HEK293 (cell line): ENCODE measurements at regions not wholly inside any gene's neighbourhood (a gene's known extent, or its start where the extent isn't known, plus 50 kb on each side); places are given as distances from the start of the nearest gene placed in this dataset.

ENCODE experiments used
- CTCF ChIA-PET: fragments of 350-600 bp; formaldehyde crosslinking; extraction: SDS; loops from one replicate; lab custom pipeline; 2021; ENCODE audit warnings: antibody characterized with exemption; lab: Yijun Ruan, JAX
- POLR2A ChIA-PET: fragments of 300-600 bp; formaldehyde crosslinking; extraction: SDS; loops from one replicate; lab custom pipeline; 2020; ENCODE audit warnings: antibody characterized with exemption, inconsistent platforms; lab: Yijun Ruan, JAX
- H3K27ac ChIP-seq: fragments of 200-500 bp; sonication (Bioruptor generic); 2 replicates; pipeline ENCODE4 v1.5.1; 2014; ENCODE audit warnings: low read depth, low read length, control low read depth, inconsistent platforms; ENCODE audit errors: extremely low read depth
- H3K36me3 ChIP-seq, 2 experiments: fragments of 200-500 bp in 1 of 2; sonication (Bioruptor generic) in 1 of 2; 1 replicate in 1 of 2; 2 replicates in 1 of 2; pipeline ENCODE4 v1.5.1; 2014 to 2017; ENCODE audit warnings: inconsistent platforms in 2 of 2, low read length in 2 of 2; ENCODE audit not compliant: control insufficient read depth in 2 of 2, insufficient read depth in 1 of 2
- H3K4me1 ChIP-seq: fragments of 200-500 bp; sonication (Bioruptor generic); 2 replicates; pipeline ENCODE4 v1.5.1; 2014; ENCODE audit warnings: mild to moderate bottlenecking, low read length, inconsistent platforms; ENCODE audit not compliant: control insufficient read depth, insufficient read depth
- H3K4me3 ChIP-seq: 2 replicates; pipeline ENCODE4 v1.5.1; 2011; ENCODE audit warnings: low read depth, mild to moderate bottlenecking, control low read depth, low read length, moderate library complexity
- H3K9me3 ChIP-seq: fragments of 200-500 bp; sonication (Bioruptor generic); 2 replicates; pipeline ENCODE4 v1.5.1; 2014; ENCODE audit warnings: low read depth, low read length, inconsistent platforms; ENCODE audit not compliant: control insufficient read depth, insufficient read depth
- ATF2 ChIP-seq: fragments of 450-650 bp; formaldehyde crosslinking; IDR thresholded peaks from 2 replicates; pipeline ENCODE4 v1.5.1; 2016; ENCODE audit warnings: missing biosample characterization, missing genetic modification characterization, low read depth
- MYNN ChIP-seq: fragments of 450-650 bp; formaldehyde crosslinking; IDR thresholded peaks from 2 replicates; pipeline ENCODE4 v1.5.1; 2016; ENCODE audit warnings: missing biosample characterization, missing genetic modification characterization, borderline replicate concordance
- SALL2 ChIP-seq: fragments of 450-650 bp; formaldehyde crosslinking; IDR thresholded peaks from 2 replicates; pipeline ENCODE4 v1.5.0; 2017; ENCODE audit warnings: missing biosample characterization, mild to moderate bottlenecking, missing genetic modification characterization, borderline replicate concordance
- TSHZ1 ChIP-seq: fragments of 450-650 bp; formaldehyde crosslinking; IDR thresholded peaks from 2 replicates; pipeline ENCODE4 v1.5.1; 2016; ENCODE audit warnings: missing biosample characterization, missing genetic modification characterization, borderline replicate concordance
- ZBTB1 ChIP-seq: fragments of 450-650 bp; formaldehyde crosslinking; IDR thresholded peaks from 2 replicates; pipeline ENCODE4 v1.5.1; 2016; ENCODE audit warnings: missing biosample characterization, missing genetic modification characterization
- ZBTB20 ChIP-seq: fragments of 450-650 bp; formaldehyde crosslinking; IDR thresholded peaks from 2 replicates; pipeline ENCODE4 v1.5.1; 2016; ENCODE audit warnings: missing biosample characterization, missing genetic modification characterization
- ZBTB48 ChIP-seq: fragments of 450-650 bp; formaldehyde crosslinking; IDR thresholded peaks from 2 replicates; pipeline ENCODE4 v1.5.1; 2016; ENCODE audit warnings: missing biosample characterization, missing genetic modification characterization
- ZFP3 ChIP-seq: fragments of 450-650 bp; formaldehyde crosslinking; IDR thresholded peaks from 2 replicates; pipeline ENCODE4 v1.5.1; 2016; ENCODE audit warnings: low read depth, missing biosample characterization, missing genetic modification characterization
- ZNF133 ChIP-seq: fragments of 450-650 bp; formaldehyde crosslinking; IDR thresholded peaks from 2 replicates; pipeline ENCODE4 v1.5.1; 2016; ENCODE audit warnings: missing biosample characterization, missing genetic modification characterization
- ZNF169 ChIP-seq: fragments of 450-650 bp; formaldehyde crosslinking; IDR thresholded peaks from 2 replicates; pipeline ENCODE4 v1.5.1; 2016; ENCODE audit warnings: missing biosample characterization, missing genetic modification characterization
- ZNF280C ChIP-seq: fragments of 450-650 bp; formaldehyde crosslinking; IDR thresholded peaks from 2 replicates; pipeline ENCODE4 v1.5.1; 2016; ENCODE audit warnings: missing biosample characterization, missing genetic modification characterization
- ZNF311 ChIP-seq: fragments of 450-650 bp; formaldehyde crosslinking; IDR thresholded peaks from 2 replicates; pipeline ENCODE4 v1.5.1; 2017; ENCODE audit warnings: missing biosample characterization, missing genetic modification characterization, borderline replicate concordance
- ZNF335 ChIP-seq: fragments of 450-650 bp; formaldehyde crosslinking; conservative IDR thresholded peaks from 2 replicates; pipeline ENCODE4 v1.5.1; 2016; ENCODE audit warnings: missing biosample characterization, missing genetic modification characterization
- ZNF404 ChIP-seq: fragments of 450-650 bp; formaldehyde crosslinking; IDR thresholded peaks from 2 replicates; pipeline ENCODE4 v1.5.1; 2017; ENCODE audit warnings: missing biosample characterization, missing genetic modification characterization
- ZNF426 ChIP-seq: fragments of 450-650 bp; formaldehyde crosslinking; IDR thresholded peaks from 2 replicates; pipeline ENCODE4 v1.5.1; 2017; ENCODE audit warnings: missing biosample characterization, missing genetic modification characterization, mild to moderate bottlenecking, inconsistent platforms, moderate library complexity
- ZNF48 ChIP-seq: fragments of 450-650 bp; formaldehyde crosslinking; IDR thresholded peaks from 2 replicates; pipeline ENCODE4 v1.5.1; 2016; ENCODE audit warnings: missing biosample characterization, missing genetic modification characterization
- ZNF521 ChIP-seq: fragments of 450-650 bp; formaldehyde crosslinking; IDR thresholded peaks from 2 replicates; pipeline ENCODE4 v1.5.1; 2017; ENCODE audit warnings: missing biosample characterization, mild to moderate bottlenecking, missing genetic modification characterization
- ZNF549 ChIP-seq: fragments of 450-650 bp; IDR thresholded peaks from 2 replicates; pipeline ENCODE4 v1.5.1; 2018; ENCODE audit warnings: missing biosample characterization, missing genetic modification characterization, mild to moderate bottlenecking, inconsistent platforms, moderate library complexity
- ZNF555 ChIP-seq: fragments of 450-650 bp; formaldehyde crosslinking; conservative IDR thresholded peaks from 2 replicates; pipeline ENCODE4 v1.5.1; 2017; ENCODE audit warnings: missing biosample characterization, mild to moderate bottlenecking, missing genetic modification characterization, inconsistent platforms
- ZNF585B ChIP-seq: fragments of 450-650 bp; formaldehyde crosslinking; IDR thresholded peaks from 2 replicates; pipeline ENCODE4 v1.5.1; 2016; ENCODE audit warnings: missing biosample characterization, missing genetic modification characterization
- ZNF623 ChIP-seq: fragments of 450-650 bp; formaldehyde crosslinking; IDR thresholded peaks from 2 replicates; pipeline ENCODE4 v1.5.1; 2016; ENCODE audit warnings: missing biosample characterization, missing genetic modification characterization
- ZNF707 ChIP-seq: fragments of 450-650 bp; formaldehyde crosslinking; IDR thresholded peaks from 2 replicates; pipeline ENCODE4 v1.5.1; 2016; ENCODE audit warnings: missing biosample characterization, missing genetic modification characterization
- ZNF747 ChIP-seq: fragments of 450-650 bp; formaldehyde crosslinking; IDR thresholded peaks from 2 replicates; pipeline ENCODE4 v1.5.1; 2016; ENCODE audit warnings: missing biosample characterization, missing genetic modification characterization
- ZNF837 ChIP-seq: fragments of 450-650 bp; formaldehyde crosslinking; IDR thresholded peaks from 2 replicates; pipeline ENCODE4 v1.5.1; 2016; ENCODE audit warnings: missing biosample characterization, missing genetic modification characterization
- ZNF843 ChIP-seq: fragments of 450-650 bp; formaldehyde crosslinking; IDR thresholded peaks from 2 replicates; pipeline ENCODE4 v1.5.1; 2016; ENCODE audit warnings: missing biosample characterization, missing genetic modification characterization

- Histone ChIP-seq H3K36me3 (no peaks in the 10 kb centered on the region), H3K4me1 (no peaks in the 10 kb centered on the region), H3K4me3 (no peak overlapping the region), H3K27ac (no peak overlapping the region), H3K9me3 (no peaks in the 10 kb centered on the region)
- ChIA-PET CTCF (no interaction called here), POLR2A (no interaction called here)
- TF ChIP-seq ZNF311 (tag by site-specific recombination) (no peak), ZNF747 (tag by site-specific recombination) (no peak), ZNF404 (no peak), ZNF521 (tag by site-specific recombination) (no peak), ZNF707 (tag by site-specific recombination) (no peak), ZFP3 (tag by site-specific recombination) (no peak), TSHZ1 (tag by site-specific recombination) (no peak), ZNF335 (tag by site-specific recombination) (no peak)
Observed at GRCh38 chr3:73176941-73177340, 115.5 kb downstream of the EBLN2 start.

GRCh38 chr3:73177827-73178226 lies 116.4 kb downstream of the EBLN2 start:
- ChIA-PET POLR2A (no interaction called here), CTCF (no interaction called here)
- Histone ChIP-seq H3K9me3 (no peaks in the 10 kb centered on the region), H3K4me1 (no peaks in the 10 kb centered on the region), H3K36me3 (no peaks in the 10 kb centered on the region), H3K4me3 (no peak overlapping the region), H3K27ac (no peak overlapping the region)
- TF ChIP-seq ZNF169 (no peak), ZBTB48 (tag by site-specific recombination) (no peak), MYNN (tag by site-specific recombination) (no peak), ZNF585B (no peak), ZBTB1 (tag by site-specific recombination) (no peak), ZNF837 (no peak), ZNF623 (tag by site-specific recombination) (no peak), ZNF555 (tag by site-specific recombination) (no peak), ATF2 (no peak), ZNF48 (no peak), ZNF843 (tag by site-specific recombination) (no peak), ZBTB20 (tag by site-specific recombination) (no peak), TSHZ1 (tag by site-specific recombination) (no peak), SALL2 (tag by site-specific recombination) (no peak), ZNF426 (no peak), ZNF549 (tag by site-specific recombination) (no peak), ZNF133 (tag by site-specific recombination) (no peak), ZNF280C (tag by site-specific recombination) (no peak)
